Hepatocyte (in vitro differentiated cells): ENCODE measurements at regions not wholly inside any gene's neighbourhood (a gene's known extent, or its start where the extent isn't known, plus 50 kb on each side); places are given as distances from the start of the nearest gene placed in this dataset.

Experiments used
- EZH2 ChIP-seq: fragments of 200-600 bp; sonication (generic); IDR thresholded peaks from 2 replicates; pipeline ENCODE4 v1.6.1; 2016; ENCODE audit warnings: antibody characterized with exemption, mild to moderate bottlenecking, borderline replicate concordance
- TF ChIP-seq, protein P1 (sequence below): fragments of 200-600 bp; sonication (generic); IDR thresholded peaks from 2 replicates; pipeline ENCODE4 v1.5.1; 2016; ENCODE audit warnings: antibody characterized with exemption, mild to moderate bottlenecking; ENCODE audit not compliant: poor library complexity

DNA sequence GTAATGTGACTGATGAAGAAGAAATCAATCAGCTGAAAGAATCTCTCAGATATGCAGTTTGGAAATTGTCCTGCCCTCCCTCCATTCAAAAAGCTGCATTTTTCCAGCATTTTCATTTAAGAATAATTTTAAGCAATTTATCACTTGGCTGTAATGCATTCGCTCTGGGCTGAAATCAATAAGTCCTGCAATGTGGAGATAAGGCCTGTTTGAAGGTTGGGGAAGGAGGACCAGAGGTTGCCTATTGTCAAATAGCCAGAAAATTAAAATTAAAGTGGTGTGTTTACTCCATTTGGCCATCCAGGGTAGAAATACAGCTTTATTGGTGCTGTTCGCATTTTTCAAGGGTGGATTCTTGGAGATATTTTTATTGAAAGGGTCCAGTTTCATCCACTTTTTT is 187.6 kb upstream of the NFIA start:
- TF ChIP-seq, protein P1, sequence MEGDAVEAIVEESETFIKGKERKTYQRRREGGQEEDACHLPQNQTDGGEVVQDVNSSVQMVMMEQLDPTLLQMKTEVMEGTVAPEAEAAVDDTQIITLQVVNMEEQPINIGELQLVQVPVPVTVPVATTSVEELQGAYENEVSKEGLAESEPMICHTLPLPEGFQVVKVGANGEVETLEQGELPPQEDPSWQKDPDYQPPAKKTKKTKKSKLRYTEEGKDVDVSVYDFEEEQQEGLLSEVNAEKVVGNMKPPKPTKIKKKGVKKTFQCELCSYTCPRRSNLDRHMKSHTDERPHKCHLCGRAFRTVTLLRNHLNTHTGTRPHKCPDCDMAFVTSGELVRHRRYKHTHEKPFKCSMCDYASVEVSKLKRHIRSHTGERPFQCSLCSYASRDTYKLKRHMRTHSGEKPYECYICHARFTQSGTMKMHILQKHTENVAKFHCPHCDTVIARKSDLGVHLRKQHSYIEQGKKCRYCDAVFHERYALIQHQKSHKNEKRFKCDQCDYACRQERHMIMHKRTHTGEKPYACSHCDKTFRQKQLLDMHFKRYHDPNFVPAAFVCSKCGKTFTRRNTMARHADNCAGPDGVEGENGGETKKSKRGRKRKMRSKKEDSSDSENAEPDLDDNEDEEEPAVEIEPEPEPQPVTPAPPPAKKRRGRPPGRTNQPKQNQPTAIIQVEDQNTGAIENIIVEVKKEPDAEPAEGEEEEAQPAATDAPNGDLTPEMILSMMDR, result no peak
- TF ChIP-seq EZH2, result no peak
